Fibroblast of gingiva (primary cell): ENCODE measurements at regions not wholly inside any gene's neighbourhood (a gene's known extent, or its start where the extent isn't known, plus 50 kb on each side); places are given as distances from the start of the nearest gene placed in this dataset.
"Not testable (repeated sequence)": the region's sequence is repeated elsewhere in the genome, so short reads cannot be mapped to it uniquely, and the experiment has no call there.

Experiments used
- DNase-seq: peaks from one replicate; pipeline ENCODE4 v3.0.0-alpha.2; 2011; ENCODE audit warnings: low read depth

GRCh38 chr5:125848751-125849150 lies 574.5 kb upstream of the GRAMD2B start:
- peak; percentile 4 for DNase-seq

- DNase-seq = no peak
Observed at GRCh38 chr5:125856949-125857348, 566.3 kb upstream of the GRAMD2B start.

GRCh38 chr5:125863579-125863978 lies 559.6 kb upstream of the GRAMD2B start:
- DNase-seq = no peak

- DNase-seq = no peak
Observed at GRCh38 chr5:125865166-125865815, 557.9 kb upstream of the GRAMD2B start.

GRCh38 chr5:125868036-125868435 lies 555.2 kb upstream of the GRAMD2B start:
- DNase-seq = no peak

- peak; percentile 81 for DNase-seq
Observed at GRCh38 chr5:125870256-125870655, 553.0 kb upstream of the GRAMD2B start.

- DNase-seq = no peak
Observed at GRCh38 chr5:125874057-125874456, 549.2 kb upstream of the GRAMD2B start.

- DNase-seq = no peak
Observed at GRCh38 chr5:125874717-125875116, 548.5 kb upstream of the GRAMD2B start.

GRCh38 chr5:125877248-125877647 lies 546.0 kb upstream of the GRAMD2B start:
- peak; percentile 27 for DNase-seq

- no peak for DNase-seq
Observed at GRCh38 chr5:125882061-125882460, 541.1 kb upstream of the GRAMD2B start.

GRCh38 chr5:125883223-125883622 lies 540.0 kb upstream of the GRAMD2B start:
- no peak for DNase-seq

GRCh38 chr5:125888358-125888757 lies 534.9 kb upstream of the GRAMD2B start:
- no peak for DNase-seq

- DNase-seq = peak; percentile 65
Observed at GRCh38 chr5:125890511-125890931, 532.7 kb upstream of the GRAMD2B start.

GRCh38 chr5:125891061-125891725 lies 532.0 kb upstream of the GRAMD2B start:
- DNase-seq = no peak

GRCh38 chr5:125894383-125894782 lies 528.8 kb upstream of the GRAMD2B start:
- DNase-seq = peak; percentile 28

- no peak for DNase-seq
Observed at GRCh38 chr5:125896368-125896767, 526.8 kb upstream of the GRAMD2B start.

GRCh38 chr5:125897089-125897488 lies 526.1 kb upstream of the GRAMD2B start:
- no peak for DNase-seq

- DNase-seq = no peak
Observed at GRCh38 chr5:125898851-125899405, 524.3 kb upstream of the GRAMD2B start.

- DNase-seq = no peak
Observed at GRCh38 chr5:125912028-125912427, 511.2 kb upstream of the GRAMD2B start.

- no peak for DNase-seq
Observed at GRCh38 chr5:125913200-125913599, 510.0 kb upstream of the GRAMD2B start.

GRCh38 chr5:125914471-125914870 lies 508.7 kb upstream of the GRAMD2B start:
- DNase-seq = no peak

GRCh38 chr5:125923958-125924357 lies 499.3 kb upstream of the GRAMD2B start:
- not testable (repeated sequence) for DNase-seq

GRCh38 chr5:125926172-125926571 lies 497.0 kb upstream of the GRAMD2B start:
- DNase-seq = no peak

GRCh38 chr5:125928663-125929062 lies 494.5 kb upstream of the GRAMD2B start:
- no peak for DNase-seq
